GM19467 (cell line): ENCODE measurements at regions not wholly inside any gene's neighbourhood (a gene's known extent, or its start where the extent isn't known, plus 50 kb on each side); places are given as distances from the start of the nearest gene placed in this dataset.
"Not testable (repeated sequence)": the region's sequence is repeated elsewhere in the genome, so short reads cannot be mapped to it uniquely, and the experiment has no call there.

Experiments
- ATAC-seq: cut with Tn5 transposase; IDR thresholded peaks from one replicate; pipeline ENCODE4 v1.9.1; 2021; ENCODE audit warnings: mild to moderate bottlenecking, moderate library complexity; ENCODE audit not compliant: unreplicated experiment

DNA sequence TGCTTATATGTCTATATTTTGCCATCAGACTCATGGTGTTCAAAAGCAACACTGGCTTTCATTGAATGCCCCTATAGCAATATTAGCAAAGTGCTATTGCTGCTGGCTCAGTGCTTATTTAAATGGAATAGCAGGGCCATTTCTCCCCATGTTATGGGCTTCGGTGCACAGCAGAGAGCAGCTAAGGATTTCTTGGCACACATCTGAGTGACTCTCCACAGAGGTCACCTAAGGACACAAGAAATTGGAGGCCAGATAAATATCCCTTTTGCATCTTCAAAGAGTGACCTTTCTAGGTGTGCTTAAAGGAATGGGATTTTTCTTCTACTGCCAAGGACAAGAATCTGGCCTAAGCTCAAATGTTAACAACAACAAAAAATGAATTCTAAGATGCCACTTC, 751.8 kb downstream of the CDH11 start:
- no peak for ATAC-seq

DNA sequence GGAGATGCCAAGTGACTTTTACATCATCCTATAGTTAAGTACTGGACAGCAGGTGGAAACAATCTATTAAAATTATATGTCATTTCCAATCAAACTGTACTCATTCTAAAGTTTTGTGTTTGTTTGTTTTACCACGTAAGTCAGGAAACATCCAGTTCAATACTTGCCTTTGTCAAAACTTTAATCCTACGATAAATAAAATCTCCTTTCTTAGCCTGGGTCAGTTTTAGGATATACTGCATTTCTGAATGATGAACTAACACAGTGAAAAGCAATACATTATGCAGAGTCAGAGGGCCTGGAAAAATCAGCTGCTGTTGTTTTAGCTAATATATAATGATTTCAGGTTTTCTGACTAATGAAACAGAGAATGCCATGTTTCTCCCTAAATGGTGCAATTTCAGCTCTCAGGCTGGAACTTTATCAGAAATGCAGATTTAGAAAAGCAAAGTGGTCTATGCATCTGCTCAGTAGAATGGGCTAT, 756.4 kb downstream of the CDH11 start:
- ATAC-seq, result no peak

DNA sequence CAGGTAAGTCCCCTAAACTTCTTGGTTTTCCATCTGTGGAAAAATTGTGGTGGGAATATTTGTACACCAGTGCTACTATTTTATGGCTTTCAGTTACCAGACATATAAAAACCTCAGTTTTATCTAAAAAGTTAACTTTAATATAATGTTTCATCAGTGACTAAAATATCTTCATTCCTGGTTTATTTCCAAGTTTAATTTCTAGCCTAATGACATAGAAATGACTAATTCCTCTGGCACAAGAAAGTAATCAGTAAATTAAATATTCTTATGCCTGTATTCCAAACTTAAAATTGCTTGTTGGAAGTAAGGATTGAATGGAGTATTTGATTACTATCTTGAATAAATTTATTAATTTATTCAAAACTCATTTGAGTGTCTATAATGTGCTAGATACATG, 757.0 kb downstream of the CDH11 start:
- ATAC-seq, result no peak

DNA sequence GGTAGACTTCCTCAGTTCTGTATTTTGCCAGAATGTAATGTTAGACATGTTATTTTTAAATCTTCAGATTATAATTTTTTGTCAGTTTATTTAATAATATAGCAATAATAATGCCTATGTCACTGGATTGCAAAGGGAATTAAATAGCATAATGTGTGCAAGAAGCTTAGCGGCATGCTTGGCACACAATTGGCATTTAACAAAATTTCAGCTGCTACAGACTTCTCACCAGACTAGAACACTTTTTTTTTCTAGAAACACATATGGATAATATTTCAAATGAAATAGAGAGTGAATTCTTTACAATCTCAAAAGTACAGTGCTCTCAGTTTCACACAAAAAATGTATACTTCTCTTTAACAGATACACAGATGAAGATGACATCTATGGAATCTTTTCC, 757.4 kb downstream of the CDH11 start:
- no peak for ATAC-seq

- ATAC-seq, result no peak
These were observed 757.8 kb downstream of the CDH11 start for GRCh38 chr16:64364016-64364415.

GRCh38 chr16:64363039-64363438, 758.8 kb downstream of the CDH11 start:
- ATAC-seq, result no peak

GRCh38 chr16:64362193-64362592, 759.7 kb downstream of the CDH11 start:
- no peak for ATAC-seq

- ATAC-seq, result no peak
These were observed 760.1 kb downstream of the CDH11 start for GRCh38 chr16:64361753-64362152.

DNA sequence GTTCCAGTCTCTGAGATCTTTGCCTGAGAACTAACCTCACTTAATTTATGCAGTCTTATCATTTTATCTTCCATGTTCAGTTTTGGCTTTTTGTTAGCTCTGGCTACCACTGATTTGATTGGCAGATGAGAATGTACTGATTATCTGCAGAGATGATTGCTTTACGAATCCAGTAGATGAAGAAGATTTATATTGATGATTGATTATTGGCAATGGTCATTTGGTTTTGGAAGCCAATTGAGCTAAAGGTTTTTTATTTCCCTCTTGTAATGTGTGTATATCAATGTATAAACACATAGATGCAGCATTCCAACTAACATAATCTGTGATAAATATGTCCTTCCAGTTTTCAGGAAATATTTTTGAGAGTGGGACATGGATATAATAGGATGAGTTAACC, 763.6 kb downstream of the CDH11 start:
- no peak for ATAC-seq

DNA sequence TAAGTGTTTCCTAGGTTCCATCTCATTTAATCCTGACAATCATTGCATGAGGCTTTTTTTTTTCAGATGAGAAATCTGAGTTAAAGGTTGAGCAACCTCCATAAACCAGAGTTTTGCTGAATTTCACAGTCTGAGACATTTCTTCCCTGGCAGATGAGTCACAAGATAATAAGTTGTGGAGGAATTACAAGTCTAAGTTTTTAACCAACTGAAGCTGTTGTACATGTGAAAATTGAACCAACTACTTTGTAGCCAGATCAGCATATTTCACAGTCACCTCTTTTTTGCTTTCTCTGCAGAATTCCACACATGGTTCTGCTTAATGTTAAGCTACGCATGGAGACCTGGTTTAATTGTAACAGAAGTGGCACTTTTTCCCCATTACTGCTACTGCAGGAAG, 765.6 kb downstream of the CDH11 start:
- ATAC-seq, result no peak

DNA sequence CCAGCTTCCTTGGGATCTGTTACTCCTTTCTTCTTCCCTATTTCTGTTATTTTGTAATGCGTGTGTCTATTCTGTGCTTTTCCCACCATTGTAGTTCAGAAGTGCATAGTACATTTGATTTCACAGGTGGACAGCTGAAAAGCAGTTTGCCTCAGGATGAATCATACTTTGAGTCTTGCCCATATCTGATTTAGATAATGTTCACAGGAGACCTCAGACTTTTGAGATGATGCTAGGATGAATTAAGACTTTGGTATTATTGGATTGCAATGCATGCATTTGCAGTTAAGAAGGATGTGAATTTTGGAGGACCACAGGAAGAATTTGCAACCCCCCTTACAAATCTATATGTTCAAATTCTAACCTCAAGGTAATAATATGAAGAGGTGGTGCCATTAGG, 769.6 kb downstream of the CDH11 start:
- ATAC-seq, result no peak

DNA sequence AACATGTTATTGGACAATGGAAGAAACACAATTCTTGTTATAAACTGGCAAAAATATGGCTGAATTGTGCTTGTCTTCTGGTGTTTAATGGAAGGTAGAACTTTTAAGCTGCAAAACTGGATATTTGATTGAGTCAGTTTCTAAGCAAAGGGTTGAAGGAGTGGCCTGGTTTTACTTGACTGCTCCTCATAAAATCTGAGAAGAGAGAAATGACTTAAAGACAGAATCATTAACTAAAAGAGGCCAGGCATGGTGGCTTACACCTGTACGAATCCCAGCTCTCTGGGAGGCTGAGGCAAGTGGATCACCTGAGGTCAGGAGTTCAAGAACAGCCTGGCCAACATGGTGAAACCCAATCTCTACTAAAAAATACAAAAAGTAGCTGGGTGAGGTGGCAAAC, 770.7 kb downstream of the CDH11 start:
- no peak for ATAC-seq

GRCh38 chr16:64346080-64346479, 775.8 kb downstream of the CDH11 start:
- ATAC-seq, result no peak

DNA sequence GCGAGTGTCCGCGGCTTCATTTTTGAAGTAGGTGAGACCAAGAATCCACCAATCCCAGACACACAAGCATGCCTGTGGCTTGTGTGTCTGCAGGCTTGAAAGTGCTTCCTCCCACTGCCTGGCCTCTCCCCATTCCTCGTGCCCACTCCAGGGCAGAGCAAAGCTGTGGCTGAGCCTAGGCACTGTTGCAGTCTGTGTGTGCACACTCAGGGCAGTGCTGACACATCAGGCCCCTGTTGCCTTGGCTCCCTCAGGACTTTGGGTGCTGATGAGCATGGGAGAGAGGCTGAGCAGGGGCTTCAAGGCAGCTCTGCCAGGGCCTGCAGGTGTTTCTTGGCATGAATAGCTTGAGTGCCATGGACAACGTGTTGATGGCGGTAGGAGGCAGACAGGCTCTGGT, 776.7 kb downstream of the CDH11 start:
- ATAC-seq, result no peak

DNA sequence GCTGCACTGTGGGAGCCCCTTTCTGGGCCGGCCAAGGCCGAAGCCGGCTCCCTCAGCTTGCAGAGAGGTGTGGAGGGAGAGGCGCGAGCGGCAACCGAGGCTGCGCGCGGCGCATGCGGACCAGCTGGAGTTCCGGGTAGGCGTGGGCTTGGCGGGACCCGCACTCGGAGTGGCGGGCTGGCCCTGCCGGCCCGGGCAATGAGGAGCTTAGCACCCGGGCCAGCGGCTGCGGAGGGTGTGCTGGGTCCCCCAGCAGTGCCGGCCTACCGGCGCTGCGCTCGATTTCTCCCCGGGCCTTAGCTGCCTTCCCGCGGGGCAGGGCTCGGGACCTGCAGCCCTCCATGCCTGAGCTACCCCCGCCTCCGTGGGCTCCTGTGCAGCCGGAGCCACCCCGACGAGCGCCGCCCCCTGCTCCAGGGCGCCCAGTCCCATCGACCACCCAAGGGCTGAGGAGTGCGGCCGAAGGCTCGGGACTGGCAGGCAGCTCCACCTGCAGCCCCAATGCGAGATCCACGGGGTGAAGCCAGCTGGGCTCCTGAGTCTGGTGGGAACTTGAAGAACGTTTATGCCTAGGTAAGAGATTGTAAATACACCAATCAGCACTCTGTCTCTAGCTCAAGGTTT, 777.9 kb downstream of the CDH11 start:
- ATAC-seq, result not testable (repeated sequence)

GRCh38 chr16:64343061-64343819, 778.6 kb downstream of the CDH11 start:
- no peak for ATAC-seq

GRCh38 chr16:64341336-64341735, 780.5 kb downstream of the CDH11 start:
- ATAC-seq, result not testable (repeated sequence)

DNA sequence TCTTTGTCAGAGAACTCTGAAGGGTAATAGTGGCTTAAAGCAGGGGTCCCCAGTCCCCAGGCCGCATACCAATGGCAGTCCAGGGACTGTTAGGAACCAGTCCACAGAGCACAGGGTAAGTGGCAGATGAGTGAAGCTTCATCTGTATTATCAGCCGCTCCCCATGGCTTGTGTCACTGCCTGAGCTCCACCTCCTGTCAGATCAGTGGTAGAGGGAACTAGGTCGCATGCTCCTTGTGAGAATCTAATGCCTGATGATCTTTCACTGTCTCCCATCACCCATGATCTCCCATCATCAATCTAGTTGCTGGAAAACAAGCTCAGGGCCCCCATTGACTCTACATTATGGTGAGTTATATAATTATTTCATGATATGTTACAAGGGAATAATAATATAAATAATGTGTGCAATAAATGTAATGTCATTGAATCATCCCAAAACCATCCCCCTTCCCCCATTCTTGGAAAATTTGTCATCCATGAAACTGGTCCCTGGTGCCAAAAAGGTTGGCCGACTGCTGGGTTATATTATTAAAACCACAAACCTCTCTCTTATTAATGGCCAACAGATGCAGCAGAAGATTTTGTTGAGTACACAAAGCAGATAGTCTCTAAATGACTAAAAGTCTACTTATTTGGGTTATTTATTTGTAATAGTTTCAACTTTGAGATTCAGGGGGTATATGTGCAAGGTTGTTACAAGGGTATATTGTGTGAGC, 782.7 kb downstream of the CDH11 start:
- no peak for ATAC-seq

DNA sequence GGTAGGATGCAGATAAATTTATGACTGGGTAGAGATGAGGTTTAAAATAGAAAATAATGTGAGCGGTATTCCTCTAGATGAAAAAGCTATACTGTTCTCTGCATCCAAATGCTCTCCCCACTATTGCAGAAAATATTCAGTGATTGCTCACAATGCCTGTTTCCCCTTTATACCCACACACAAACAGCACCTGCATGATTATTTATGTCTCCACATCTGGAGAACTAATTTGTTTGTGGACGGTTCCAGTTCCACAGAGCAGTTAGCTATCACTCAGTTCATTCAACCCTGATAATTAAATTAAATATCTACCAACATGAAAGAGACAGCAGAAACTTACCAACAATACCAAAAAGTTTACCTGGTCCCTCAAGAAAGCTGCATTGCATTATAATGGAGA, 800.0 kb downstream of the CDH11 start:
- no peak for ATAC-seq

GRCh38 chr16:64321066-64321465, 800.8 kb downstream of the CDH11 start:
- ATAC-seq, result no peak

GRCh38 chr16:64317601-64318000, 804.3 kb downstream of the CDH11 start:
- no peak for ATAC-seq

DNA sequence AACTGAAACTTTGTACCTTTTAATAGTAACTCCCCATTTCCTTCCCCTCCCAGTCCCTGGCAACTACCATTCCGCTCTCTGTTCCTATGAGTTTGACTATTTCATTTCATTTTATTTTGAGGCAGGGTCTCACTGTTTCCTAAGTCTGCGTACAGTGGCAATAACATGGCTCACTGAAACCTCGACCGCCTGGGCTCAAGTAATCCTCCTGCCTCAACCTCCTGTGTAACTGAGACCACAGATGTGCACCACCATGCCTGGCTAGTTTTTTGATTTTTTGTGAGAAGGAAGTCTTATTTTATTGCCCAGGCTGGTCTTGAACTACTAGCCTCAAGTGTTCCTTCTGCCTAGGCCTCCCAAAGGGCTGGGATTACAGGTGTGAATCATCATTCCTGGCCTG, 808.1 kb downstream of the CDH11 start:
- no peak for ATAC-seq
